ENCODE measurements at regions not wholly inside any gene's neighbourhood (a gene's known extent, or its start where the extent isn't known, plus 50 kb on each side); places are given as distances from the start of the nearest gene placed in this dataset.

GRCh38 chr13:67410645-67411044, 180.5 kb upstream of the PCDH9 start:
- Mint-ChIP-seq H3K4me3 (ENCODE audit: unreplicated experiment) (no peak overlapping the region), H3K4me1 (ENCODE audit: low read depth) (peaks cover 8% of the 10 kb centered on the region), H3K27ac (ENCODE audit: unreplicated experiment) (no peak overlapping the region), H3K36me3 (ENCODE audit: low read depth) (no peaks in the 10 kb centered on the region), H3K9me3 (ENCODE audit: low read depth) (no peaks in the 10 kb centered on the region), H3K27me3 (ENCODE audit: low read depth) (no peaks in the 10 kb centered on the region)
- no peak for TF ChIP-seq CTCF (IDR thresholded peaks at IDR 0.05)
- no peak for DNase-seq (ENCODE audit: low spot score)

DNA sequence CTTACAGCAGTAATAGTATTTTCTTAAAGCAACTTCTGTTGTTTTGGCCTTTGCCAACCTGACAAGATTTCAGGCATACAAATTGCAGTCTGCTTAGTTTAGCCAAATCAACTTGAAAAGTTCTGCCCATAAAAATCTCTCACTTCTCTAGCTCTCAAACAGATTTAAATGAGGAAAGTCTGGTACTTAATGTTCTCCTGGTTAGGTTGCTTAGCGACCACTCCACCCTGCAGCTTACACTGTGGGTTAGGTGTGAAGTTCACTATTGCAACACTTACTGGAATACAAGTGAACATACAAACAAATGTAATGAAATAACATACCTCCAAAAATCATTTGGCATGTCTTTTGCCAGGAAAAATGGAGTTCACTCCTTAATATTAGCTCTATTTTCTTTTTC, 178.7 kb upstream of the PCDH9 start:
- Mint-ChIP-seq H3K27me3 (ENCODE audit: low read depth) (no peaks in the 10 kb centered on the region), H3K36me3 (ENCODE audit: low read depth) (no peaks in the 10 kb centered on the region), H3K4me3 (ENCODE audit: unreplicated experiment) (no peak overlapping the region), H3K27ac (ENCODE audit: unreplicated experiment) (no peak overlapping the region), H3K4me1 (ENCODE audit: low read depth) (peaks cover 8% of the 10 kb centered on the region), H3K9me3 (ENCODE audit: low read depth) (no peaks in the 10 kb centered on the region)
- no peak for DNase-seq (ENCODE audit: low spot score)
- TF ChIP-seq CTCF (IDR thresholded peaks at IDR 0.05): no peak

DNA sequence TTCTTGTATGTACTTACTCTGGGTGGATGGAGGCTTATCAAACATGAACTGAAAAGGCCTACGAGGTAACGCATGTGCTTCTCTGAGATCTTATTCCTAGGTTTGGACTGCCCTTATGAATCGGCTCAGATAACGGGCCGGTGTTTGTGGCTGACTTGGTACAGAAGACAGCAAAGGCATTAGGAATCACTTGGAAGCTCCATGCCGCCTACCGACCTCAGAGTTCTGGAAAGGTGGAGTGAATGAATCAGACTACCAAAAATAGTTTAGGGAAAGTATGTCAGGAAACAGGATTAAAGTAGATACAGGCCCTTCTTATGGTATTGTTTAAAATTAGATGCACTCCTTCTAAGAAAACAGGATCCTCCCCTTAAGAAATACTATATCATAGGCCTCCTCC, 172.4 kb upstream of the PCDH9 start:
- Mint-ChIP-seq H3K4me3 (ENCODE audit: unreplicated experiment) (no peak overlapping the region), H3K36me3 (ENCODE audit: low read depth) (no peaks in the 10 kb centered on the region), H3K9me3 (ENCODE audit: low read depth) (peaks cover 7% of the 10 kb centered on the region), H3K4me1 (ENCODE audit: low read depth) (no peaks in the 10 kb centered on the region), H3K27ac (ENCODE audit: unreplicated experiment) (no peak overlapping the region), H3K27me3 (ENCODE audit: low read depth) (no peaks in the 10 kb centered on the region)
- DNase-seq (ENCODE audit: low spot score): no peak
- TF ChIP-seq CTCF (IDR thresholded peaks at IDR 0.05): no peak

DNA sequence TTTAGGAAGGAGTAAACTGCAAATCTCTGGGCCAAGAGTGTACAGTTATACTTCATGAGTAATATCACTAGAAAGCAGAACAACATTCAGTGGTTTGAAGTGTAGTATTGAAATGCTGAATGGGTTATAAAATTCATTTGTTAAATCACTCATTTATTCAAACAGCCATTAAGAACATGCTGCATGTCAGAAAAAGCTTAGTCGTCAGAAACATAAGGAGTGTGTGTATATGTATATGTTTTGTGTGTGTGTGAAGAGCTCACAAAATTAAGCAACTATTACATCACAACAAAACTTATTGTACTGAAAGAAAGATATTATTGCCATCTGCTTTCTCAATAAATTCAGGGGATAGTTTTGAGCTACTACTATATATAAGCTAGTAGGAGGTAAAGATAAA, 165.4 kb upstream of the PCDH9 start:
- no peak for TF ChIP-seq CTCF (IDR thresholded peaks at IDR 0.05)
- Mint-ChIP-seq H3K27ac (ENCODE audit: unreplicated experiment) (no peak overlapping the region), H3K27me3 (ENCODE audit: low read depth) (no peaks in the 10 kb centered on the region), H3K36me3 (ENCODE audit: low read depth) (no peaks in the 10 kb centered on the region), H3K4me1 (ENCODE audit: low read depth) (peaks cover 3% of the 10 kb centered on the region), H3K9me3 (ENCODE audit: low read depth) (peaks cover 4% of the 10 kb centered on the region), H3K4me3 (ENCODE audit: unreplicated experiment) (no peak overlapping the region)
- no peak for DNase-seq (ENCODE audit: low spot score)

- no peak for DNase-seq (ENCODE audit: low spot score)
- no peak overlapping the region for H3K27ac Mint-ChIP-seq (ENCODE audit: unreplicated experiment)
- no peak for TF ChIP-seq CTCF (IDR thresholded peaks at IDR 0.05)
- H3K4me3 Mint-ChIP-seq (ENCODE audit: unreplicated experiment): no peak overlapping the region
- H3K36me3 Mint-ChIP-seq (ENCODE audit: low read depth): no peaks in the 10 kb centered on the region
- peaks cover 6% of the 10 kb centered on the region for H3K9me3 Mint-ChIP-seq (ENCODE audit: low read depth)
- no peaks in the 10 kb centered on the region for H3K27me3 Mint-ChIP-seq (ENCODE audit: low read depth)
- H3K4me1 Mint-ChIP-seq (ENCODE audit: low read depth): peaks cover 9% of the 10 kb centered on the region
These were observed 161.9 kb upstream of the PCDH9 start for GRCh38 chr13:67392014-67392413.
